ELF-1 (cell line): ENCODE measurements at regions not wholly inside any gene's neighbourhood (a gene's known extent, or its start where the extent isn't known, plus 50 kb on each side); places are given as distances from the start of the nearest gene placed in this dataset.

ENCODE experiments used
- DNase-seq: peaks from one replicate; pipeline ENCODE4 v3.0.0-alpha.2; 2016; ENCODE audit warnings: low read depth, low spot score

GRCh38 chr16:59242556-59242955 lies 508.4 kb upstream of the GOT2 start:
- DNase-seq, result no peak

GRCh38 chr16:59238246-59238645 lies 504.1 kb upstream of the GOT2 start:
- no peak for DNase-seq

- peak; percentile 7 for DNase-seq
These were observed 502.8 kb upstream of the GOT2 start for GRCh38 chr16:59236804-59237458.

GRCh38 chr16:59224401-59224800 lies 490.3 kb upstream of the GOT2 start:
- DNase-seq, result no peak

GRCh38 chr16:59220011-59220410 lies 485.9 kb upstream of the GOT2 start:
- DNase-seq, result no peak

GRCh38 chr16:59216291-59216690 lies 482.2 kb upstream of the GOT2 start:
- DNase-seq, result no peak

GRCh38 chr16:59214455-59214854 lies 480.3 kb upstream of the GOT2 start:
- no peak for DNase-seq

GRCh38 chr16:59213952-59214351 lies 479.8 kb upstream of the GOT2 start:
- DNase-seq, result no peak

GRCh38 chr16:59212492-59213024 lies 478.4 kb upstream of the GOT2 start:
- no peak for DNase-seq

GRCh38 chr16:59210955-59211541 lies 476.9 kb upstream of the GOT2 start:
- DNase-seq, result peak; percentile 81

GRCh38 chr16:59205403-59205802 lies 471.3 kb upstream of the GOT2 start:
- DNase-seq, result no peak

- DNase-seq, result no peak
These were observed 470.5 kb upstream of the GOT2 start for GRCh38 chr16:59204589-59204988.

- no peak for DNase-seq
These were observed 468.2 kb upstream of the GOT2 start for GRCh38 chr16:59202233-59202862.

GRCh38 chr16:59201821-59202220 lies 467.7 kb upstream of the GOT2 start:
- no peak for DNase-seq

GRCh38 chr16:59201160-59201559 lies 467.0 kb upstream of the GOT2 start:
- no peak for DNase-seq

GRCh38 chr16:59198487-59198886 lies 464.4 kb upstream of the GOT2 start:
- DNase-seq, result no peak

GRCh38 chr16:59195242-59195641 lies 461.1 kb upstream of the GOT2 start:
- DNase-seq, result no peak

GRCh38 chr16:59193637-59194036 lies 459.5 kb upstream of the GOT2 start:
- no peak for DNase-seq

- DNase-seq, result peak; percentile 25
These were observed 458.6 kb upstream of the GOT2 start for GRCh38 chr16:59192551-59193199.

GRCh38 chr16:59190731-59191130 lies 456.6 kb upstream of the GOT2 start:
- no peak for DNase-seq

GRCh38 chr16:59188029-59188428 lies 453.9 kb upstream of the GOT2 start:
- DNase-seq, result no peak

GRCh38 chr16:59181821-59182420 lies 447.8 kb upstream of the GOT2 start:
- no peak for DNase-seq
